ENCODE measurements at regions not wholly inside any gene's neighbourhood (a gene's known extent, or its start where the extent isn't known, plus 50 kb on each side); places are given as distances from the start of the nearest gene placed in this dataset.

DNA sequence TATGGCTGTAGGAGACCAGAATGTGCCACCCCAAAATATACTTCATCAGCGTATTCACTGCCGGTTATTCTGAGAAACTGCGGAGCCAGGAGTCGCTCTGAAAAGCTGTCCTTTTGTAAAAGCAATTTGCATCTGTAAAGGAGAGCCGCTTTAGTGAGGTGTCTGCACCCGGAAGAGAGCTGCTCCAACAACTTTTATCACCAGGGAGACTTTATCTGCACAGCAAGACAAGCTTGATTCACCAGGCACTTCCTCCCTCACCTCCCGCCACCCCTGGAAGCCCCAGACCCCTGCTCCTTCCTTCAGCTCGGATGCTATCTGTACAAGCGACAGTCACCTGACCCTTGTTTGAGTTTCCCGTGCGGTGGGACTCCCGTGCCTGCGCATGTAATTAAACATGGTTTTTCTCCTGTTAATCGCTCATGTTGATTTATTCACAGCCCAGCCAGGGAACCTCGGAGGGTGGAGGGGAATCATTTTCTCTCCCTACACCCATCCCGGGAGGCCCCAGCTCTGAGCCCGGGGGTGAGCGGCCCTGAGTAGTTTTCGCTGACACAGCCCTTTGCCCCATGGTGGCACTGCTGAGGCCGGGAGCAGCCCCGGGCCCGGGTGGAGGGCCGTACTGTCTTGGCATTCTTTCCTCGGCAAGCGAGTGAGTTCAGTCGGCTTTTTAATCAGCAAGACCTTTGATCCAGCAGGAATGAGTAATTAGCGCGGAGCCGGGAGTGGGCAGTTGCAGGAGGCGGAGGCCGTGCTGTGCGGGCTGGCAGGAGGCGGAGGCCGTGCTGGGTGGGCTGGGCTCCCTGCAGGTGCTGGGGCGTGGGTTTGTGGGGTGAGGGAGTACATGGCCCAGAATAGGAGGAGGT lies 222.7 kb upstream of the CIBAR2 start:
- no peak for DNase-seq (ENCODE audit: extremely low read depth in 1 of 2, low read depth in 1 of 2)

- DNase-seq (ENCODE audit: extremely low read depth in 1 of 2, low read depth in 1 of 2): no peak
These were observed 223.6 kb upstream of the CIBAR2 start for GRCh38 chr16:85335584-85336491.

GRCh38 chr16:85337910-85338637 lies 225.8 kb upstream of the CIBAR2 start:
- DNase-seq (ENCODE audit: extremely low read depth in 1 of 2, low read depth in 1 of 2): no peak

DNA sequence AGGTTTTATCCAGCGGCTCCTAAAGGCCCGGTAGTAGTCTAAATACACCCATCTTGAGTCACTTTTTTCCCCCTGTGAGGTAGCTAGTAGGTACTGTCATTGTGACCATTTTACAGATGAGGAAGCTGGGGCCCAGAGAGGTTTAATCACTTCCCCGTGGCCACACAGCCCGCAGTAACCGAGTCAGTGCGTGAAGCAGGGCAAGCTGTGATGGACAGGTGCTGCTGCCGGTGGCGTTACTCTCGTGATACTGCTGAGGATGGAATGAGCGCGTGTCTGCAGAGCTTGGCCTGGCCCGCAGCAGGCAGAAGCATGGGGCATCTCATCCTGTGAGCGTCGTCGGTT lies 226.3 kb upstream of the CIBAR2 start:
- DNase-seq (ENCODE audit: extremely low read depth in 1 of 2, low read depth in 1 of 2): no peak

GRCh38 chr16:85338989-85339685 lies 226.9 kb upstream of the CIBAR2 start:
- no peak for DNase-seq (ENCODE audit: extremely low read depth in 1 of 2, low read depth in 1 of 2)

DNA sequence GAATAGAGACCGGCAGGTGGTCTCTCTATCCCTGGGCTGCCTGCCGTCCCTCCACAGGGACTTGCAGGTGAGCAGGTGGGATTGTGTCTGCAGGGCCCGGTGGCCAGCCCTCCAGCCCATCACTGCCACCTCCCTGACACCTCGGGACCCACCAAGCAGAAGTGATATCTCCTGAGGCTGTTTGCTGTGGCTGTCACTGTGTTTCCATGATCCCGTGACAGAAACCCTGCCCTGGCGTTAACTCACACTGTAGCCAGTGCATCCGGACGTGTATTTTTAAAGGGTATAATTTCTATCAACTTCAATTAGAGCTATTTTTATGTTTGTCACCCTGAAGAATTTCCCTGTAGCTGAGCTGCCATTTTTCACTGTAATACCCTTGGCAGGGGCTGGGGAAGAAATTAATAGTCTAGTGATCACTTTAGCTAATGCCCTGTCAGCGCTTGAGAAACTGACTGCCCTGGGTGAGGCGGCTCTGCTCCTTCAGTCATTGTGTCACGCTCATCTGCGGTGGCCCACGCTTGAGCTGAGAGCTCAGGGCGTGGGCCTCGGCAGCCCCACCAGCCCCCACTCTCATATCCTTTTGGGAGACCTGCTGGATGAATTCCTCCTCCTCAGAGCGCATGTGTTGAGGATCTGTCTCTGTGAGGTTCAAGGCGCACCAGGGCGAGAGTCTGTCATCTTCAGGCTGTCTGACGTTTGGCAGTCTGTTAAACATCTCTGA lies 229.9 kb upstream of the CIBAR2 start:
- no peak for DNase-seq (ENCODE audit: extremely low read depth in 1 of 2, low read depth in 1 of 2)

- no peak for DNase-seq (ENCODE audit: extremely low read depth in 1 of 2, low read depth in 1 of 2)
These were observed 232.3 kb upstream of the CIBAR2 start for GRCh38 chr16:85344502-85345128.

DNA sequence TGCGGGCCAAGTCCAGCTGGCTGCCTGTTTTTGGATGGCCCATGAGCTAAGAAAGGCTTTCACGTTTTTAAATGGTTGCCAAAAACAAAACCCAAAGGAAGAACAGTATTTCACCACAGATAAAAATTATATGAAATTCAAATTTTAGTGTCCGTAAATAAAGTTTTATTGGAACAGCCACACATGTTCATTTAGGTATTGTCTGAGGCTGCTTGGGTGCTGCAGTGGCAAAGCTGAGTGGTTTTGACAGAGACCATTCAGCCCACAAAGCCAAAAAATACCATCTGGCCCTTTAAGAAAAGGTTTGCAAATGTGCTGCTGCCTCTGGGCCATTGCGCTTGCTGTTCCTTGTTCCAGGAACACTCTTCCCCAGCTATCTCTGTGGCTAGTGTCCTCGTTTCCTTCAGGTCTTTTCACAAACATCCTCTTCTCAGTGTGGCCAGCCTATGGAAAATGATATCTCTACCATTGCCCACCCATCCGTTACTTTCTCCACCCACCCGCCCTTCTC lies 232.9 kb upstream of the CIBAR2 start:
- no peak for DNase-seq (ENCODE audit: extremely low read depth in 1 of 2, low read depth in 1 of 2)

DNA sequence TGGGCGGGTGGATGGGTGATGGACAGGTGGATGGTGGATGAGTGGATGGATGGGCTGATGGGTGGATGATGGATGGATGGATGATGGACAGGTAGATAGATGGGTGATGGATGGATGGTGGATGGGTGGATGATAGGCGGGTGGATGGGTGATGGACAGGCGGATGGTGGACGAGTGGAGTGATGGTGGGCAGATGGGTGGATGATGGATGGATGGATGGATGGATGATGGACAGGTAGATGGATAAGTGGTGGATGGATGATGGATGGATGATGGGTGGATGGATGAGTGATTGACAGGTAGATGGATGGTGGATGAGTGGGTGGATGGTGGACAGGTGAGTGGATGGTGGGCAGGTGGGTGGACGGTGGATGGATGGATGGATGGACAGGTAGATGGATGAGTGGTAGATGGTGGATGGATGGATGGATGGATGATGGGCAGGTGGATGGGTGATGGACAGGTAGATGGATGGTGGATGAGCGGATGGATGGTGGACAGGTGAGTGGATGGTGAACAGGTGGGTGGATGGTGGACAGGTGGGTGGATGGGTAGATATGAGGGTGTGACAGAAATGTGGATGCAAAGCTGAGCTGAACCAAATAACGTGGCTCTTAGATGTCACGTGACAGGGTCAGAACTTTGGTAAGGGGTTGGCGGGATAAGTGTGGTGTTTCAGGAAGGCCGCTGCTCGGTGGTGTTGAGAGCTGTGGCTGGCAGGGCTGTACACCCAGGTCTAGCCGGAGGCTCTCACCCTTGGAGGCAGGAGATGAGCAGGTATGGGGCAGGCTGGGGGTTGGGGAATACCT lies 234.3 kb upstream of the CIBAR2 start:
- no peak for DNase-seq (ENCODE audit: extremely low read depth in 1 of 2, low read depth in 1 of 2)

DNA sequence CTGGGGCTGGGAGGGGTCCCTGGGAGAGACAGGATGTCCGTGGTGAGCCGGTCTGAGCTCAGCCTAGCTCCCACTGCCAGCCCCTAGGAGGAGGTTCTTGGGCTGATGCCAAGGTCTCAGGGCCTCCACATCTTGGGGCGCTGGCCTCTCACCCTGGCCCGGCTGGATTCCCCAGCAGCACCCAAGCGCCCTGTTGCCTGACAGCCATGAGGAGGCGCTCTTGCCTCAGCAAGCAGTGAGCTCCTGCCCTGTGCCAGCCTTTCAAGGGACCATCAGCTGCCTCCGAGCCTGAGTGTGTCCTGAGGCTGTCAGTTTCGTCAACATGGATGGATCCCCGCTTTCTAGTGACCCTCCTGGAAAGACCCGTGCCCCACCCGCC lies 234.9 kb upstream of the CIBAR2 start:
- DNase-seq (ENCODE audit: extremely low read depth in 1 of 2, low read depth in 1 of 2): no peak

DNA sequence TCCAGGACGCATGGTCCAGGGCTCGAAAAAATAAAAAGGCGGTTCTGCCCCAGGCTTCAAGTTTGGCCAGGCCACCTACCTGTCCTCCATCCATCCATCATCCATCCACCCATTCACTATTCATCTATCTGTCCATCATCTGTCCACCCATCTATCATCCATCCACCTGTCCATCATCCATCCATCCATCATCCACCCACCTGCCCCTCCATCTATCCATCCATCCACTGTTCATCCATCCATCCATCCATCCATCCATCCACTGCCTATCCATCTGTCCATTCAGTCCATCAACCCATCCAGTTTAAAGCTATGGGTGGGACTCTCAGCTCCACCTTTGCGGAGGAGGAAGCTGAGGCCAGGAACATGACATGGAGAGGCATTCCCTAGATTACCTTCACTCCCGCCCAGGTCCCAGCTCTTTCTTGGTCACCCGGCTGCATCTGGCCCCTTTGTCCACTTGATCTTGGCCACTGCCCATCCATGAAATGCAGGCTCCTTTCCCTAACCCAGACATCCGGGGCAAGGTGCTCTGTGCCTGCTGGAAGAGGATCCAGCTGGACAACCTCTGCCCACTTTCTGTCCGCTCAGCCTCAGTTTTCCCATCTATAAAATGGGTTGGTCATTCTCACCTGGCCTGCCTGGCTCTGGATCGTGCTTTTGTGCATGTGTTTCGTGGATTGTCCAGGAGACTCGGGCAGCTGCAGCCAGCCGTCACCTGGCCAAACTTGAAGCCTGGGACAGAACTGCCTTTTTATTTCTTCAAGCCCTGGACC lies 236.0 kb upstream of the CIBAR2 start:
- DNase-seq (ENCODE audit: extremely low read depth in 1 of 2, low read depth in 1 of 2): no peak

GRCh38 chr16:85348911-85349334 lies 236.7 kb upstream of the CIBAR2 start:
- DNase-seq (ENCODE audit: extremely low read depth in 1 of 2, low read depth in 1 of 2): no peak

DNA sequence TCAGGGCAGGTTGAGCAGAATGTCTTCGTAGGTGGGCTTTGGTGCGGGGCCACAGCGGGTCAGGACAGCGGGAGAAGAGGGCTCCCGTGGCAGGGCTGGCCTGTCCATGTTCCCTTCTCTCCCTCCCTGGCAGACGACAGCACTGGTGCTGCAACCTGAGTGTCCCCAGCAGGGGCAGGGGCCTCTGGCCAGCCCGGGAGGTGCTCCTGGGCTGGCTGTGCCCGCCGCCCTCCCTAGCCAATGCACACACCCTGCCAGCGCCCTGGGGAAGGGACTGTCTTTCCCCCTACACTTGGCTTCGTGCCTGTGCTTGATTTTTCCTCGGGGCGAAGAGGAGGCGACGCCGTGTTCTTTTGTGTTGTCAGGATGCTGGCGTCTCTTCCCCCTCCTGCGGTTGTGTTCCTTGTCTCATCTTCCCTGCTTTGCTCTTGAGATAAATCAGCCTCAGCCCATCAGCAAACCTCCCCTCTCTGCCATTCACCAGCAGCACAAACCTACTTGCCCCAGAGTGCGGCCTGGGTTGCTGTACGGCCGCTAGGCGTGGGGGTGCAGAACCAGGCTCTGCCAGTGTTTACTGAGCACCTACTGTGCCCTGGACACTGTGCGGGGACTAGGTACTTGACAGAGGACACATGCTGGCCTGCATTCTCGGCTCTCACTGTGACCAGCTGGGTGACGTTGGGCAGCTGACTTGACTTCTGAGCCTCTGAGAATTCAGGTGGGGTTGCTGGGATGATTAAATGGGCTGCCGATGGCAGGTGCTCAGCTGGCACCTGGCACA lies 237.3 kb upstream of the CIBAR2 start:
- DNase-seq (ENCODE audit: extremely low read depth in 1 of 2, low read depth in 1 of 2): no peak

DNA sequence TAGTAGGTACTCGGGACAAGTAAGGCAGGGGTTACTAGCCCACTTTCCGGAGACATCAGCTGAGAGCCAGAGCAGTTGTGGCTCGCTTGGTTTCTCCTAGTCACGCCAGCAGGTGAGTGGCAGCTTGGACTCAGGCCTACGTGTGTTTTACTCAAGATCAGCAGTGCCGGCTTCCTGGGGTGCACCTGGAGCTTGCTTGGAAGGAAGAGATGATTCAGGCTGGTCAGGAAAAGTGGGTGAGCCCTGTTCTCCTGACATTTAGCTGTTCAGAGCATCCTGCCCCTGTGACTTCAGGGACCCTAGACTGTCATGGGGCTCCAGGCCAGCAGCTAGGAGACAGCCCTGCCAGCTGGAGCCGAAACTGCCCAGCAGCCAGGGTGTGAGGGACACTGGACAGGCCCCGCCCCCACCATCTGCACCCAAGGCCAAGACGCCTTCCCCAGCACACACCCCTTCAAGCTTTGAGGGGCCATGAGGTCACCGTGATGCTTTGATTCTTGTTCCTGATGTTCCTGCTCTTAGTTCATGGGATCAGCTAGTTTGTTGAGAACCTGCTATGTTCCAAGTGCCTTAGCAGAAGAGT lies 238.0 kb upstream of the CIBAR2 start:
- no peak for DNase-seq (ENCODE audit: extremely low read depth in 1 of 2, low read depth in 1 of 2)

DNA sequence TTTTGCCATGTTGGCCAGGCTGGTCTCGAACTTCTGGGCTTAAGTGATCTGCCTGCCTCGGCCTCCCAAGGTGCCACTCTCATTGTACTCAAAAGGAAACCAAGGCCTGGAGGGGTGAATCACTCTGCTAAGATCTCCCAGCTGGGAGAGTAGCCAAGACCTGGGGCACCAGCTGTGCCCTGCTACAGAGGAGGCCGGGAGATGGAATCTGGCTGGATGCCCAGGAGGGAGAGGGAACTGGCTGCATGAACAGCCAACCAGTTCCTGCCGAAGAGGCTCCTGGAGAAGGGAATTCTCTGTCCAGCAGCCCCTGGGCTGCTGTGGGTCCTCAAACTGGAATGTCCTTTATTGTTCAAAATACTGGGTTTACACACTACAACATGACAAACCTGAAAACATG lies 238.7 kb upstream of the CIBAR2 start:
- no peak for DNase-seq (ENCODE audit: extremely low read depth in 1 of 2, low read depth in 1 of 2)

- DNase-seq (ENCODE audit: extremely low read depth in 1 of 2, low read depth in 1 of 2): no peak
These were observed 240.7 kb upstream of the CIBAR2 start for GRCh38 chr16:85353013-85353412.
